MM.1S (cell line): ENCODE measurements at regions not wholly inside any gene's neighbourhood (a gene's known extent, or its start where the extent isn't known, plus 50 kb on each side); places are given as distances from the start of the nearest gene placed in this dataset.

Source experiments
- EZH2 ChIP-seq: fragments of 300-600 bp; sonication (generic); optimal IDR thresholded peaks from 2 replicates; pipeline ENCODE3; 2017; ENCODE audit warnings: low read depth, mild to moderate bottlenecking, antibody characterized with exemption, low read length, mixed read lengths
- EZH2phosphoT487 ChIP-seq: fragments of 300-600 bp; sonication (generic); IDR thresholded peaks from 2 replicates; pipeline ENCODE4 v1.6.1; 2018; ENCODE audit warnings: antibody characterized with exemption, low read length
- TF ChIP-seq, protein P1 (sequence below): fragments of 300-600 bp; sonication (generic); IDR thresholded peaks from 2 replicates; pipeline ENCODE4 v1.5.1; 2016; ENCODE audit warnings: antibody characterized with exemption, low read length, mixed read lengths

DNA sequence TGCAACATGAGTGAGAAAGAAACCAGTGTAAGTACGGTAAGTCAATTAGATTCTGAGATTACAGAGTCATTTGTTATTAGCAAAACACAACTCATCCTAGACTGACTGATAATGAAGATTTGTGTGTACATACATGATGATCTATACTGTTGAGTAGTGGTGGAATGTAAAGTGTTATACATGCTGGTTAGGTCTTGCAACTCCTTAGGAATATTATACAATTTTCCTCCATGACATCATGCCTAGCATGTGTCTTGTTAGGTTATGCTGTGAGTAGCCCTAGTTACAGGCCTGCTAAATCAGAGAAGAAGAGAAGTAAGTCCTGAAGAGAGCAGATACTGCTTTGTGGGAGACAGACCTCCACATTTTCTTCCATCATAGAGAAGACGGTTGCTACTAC, 880.6 kb downstream of the LUZP2 start:
- TF ChIP-seq, protein P1, sequence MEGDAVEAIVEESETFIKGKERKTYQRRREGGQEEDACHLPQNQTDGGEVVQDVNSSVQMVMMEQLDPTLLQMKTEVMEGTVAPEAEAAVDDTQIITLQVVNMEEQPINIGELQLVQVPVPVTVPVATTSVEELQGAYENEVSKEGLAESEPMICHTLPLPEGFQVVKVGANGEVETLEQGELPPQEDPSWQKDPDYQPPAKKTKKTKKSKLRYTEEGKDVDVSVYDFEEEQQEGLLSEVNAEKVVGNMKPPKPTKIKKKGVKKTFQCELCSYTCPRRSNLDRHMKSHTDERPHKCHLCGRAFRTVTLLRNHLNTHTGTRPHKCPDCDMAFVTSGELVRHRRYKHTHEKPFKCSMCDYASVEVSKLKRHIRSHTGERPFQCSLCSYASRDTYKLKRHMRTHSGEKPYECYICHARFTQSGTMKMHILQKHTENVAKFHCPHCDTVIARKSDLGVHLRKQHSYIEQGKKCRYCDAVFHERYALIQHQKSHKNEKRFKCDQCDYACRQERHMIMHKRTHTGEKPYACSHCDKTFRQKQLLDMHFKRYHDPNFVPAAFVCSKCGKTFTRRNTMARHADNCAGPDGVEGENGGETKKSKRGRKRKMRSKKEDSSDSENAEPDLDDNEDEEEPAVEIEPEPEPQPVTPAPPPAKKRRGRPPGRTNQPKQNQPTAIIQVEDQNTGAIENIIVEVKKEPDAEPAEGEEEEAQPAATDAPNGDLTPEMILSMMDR: no peak
- TF ChIP-seq EZH2: no peak
- no peak for TF ChIP-seq EZH2phosphoT487
